IPS-15b (cell line): ENCODE measurements at regions not wholly inside any gene's neighbourhood (a gene's known extent, or its start where the extent isn't known, plus 50 kb on each side); places are given as distances from the start of the nearest gene placed in this dataset.
"Not testable (repeated sequence)": the region's sequence is repeated elsewhere in the genome, so short reads cannot be mapped to it uniquely, and the experiment has no call there.

Experiments used
- H3K27me3 ChIP-seq: one replicate; pipeline ENCODE4 v1.6.1; 2013; ENCODE audit warnings: low read length; ENCODE audit not compliant: control insufficient read depth, insufficient read depth
- H3K36me3 ChIP-seq: one replicate; pipeline ENCODE4 v1.6.1; 2013; ENCODE audit warnings: low read length; ENCODE audit not compliant: control insufficient read depth, insufficient read depth
- H3K4me1 ChIP-seq: one replicate; pipeline ENCODE4 v1.6.1; 2013; ENCODE audit warnings: mild to moderate bottlenecking, low read length; ENCODE audit not compliant: control insufficient read depth, insufficient read depth
- H3K4me3 ChIP-seq: one replicate; pipeline ENCODE4 v1.5.1; 2013; ENCODE audit warnings: low read depth, low read length
- H3K9ac ChIP-seq: one replicate; pipeline ENCODE4 v1.6.1; 2013; ENCODE audit warnings: low read depth, mild to moderate bottlenecking, low read length
- H3K9me3 ChIP-seq: one replicate; pipeline ENCODE4 v1.6.1; 2013; ENCODE audit warnings: mild to moderate bottlenecking, low read length; ENCODE audit not compliant: control insufficient read depth, insufficient read depth

GRCh38 chr1:95655321-95656020 is 421.5 kb downstream of the RWDD3 start:
- H3K4me3 ChIP-seq, result no peak overlapping the region
- no peaks in the 10 kb centered on the region for H3K4me1 ChIP-seq
- H3K9me3 ChIP-seq, result no peaks in the 10 kb centered on the region
- no peaks in the 10 kb centered on the region for H3K36me3 ChIP-seq
- H3K27me3 ChIP-seq, result no peaks in the 10 kb centered on the region
- H3K9ac ChIP-seq, result no peak overlapping the region

- H3K4me1 ChIP-seq, result no peaks in the 10 kb centered on the region
- no peaks in the 10 kb centered on the region for H3K36me3 ChIP-seq
- no peak overlapping the region for H3K4me3 ChIP-seq
- H3K27me3 ChIP-seq, result no peaks in the 10 kb centered on the region
- no peak overlapping the region for H3K9ac ChIP-seq
- no peaks in the 10 kb centered on the region for H3K9me3 ChIP-seq
These were observed 423.2 kb downstream of the RWDD3 start for GRCh38 chr1:95657248-95657647.

- no peaks in the 10 kb centered on the region for H3K9me3 ChIP-seq
- H3K27me3 ChIP-seq, result no peaks in the 10 kb centered on the region
- H3K4me1 ChIP-seq, result no peaks in the 10 kb centered on the region
- no peaks in the 10 kb centered on the region for H3K36me3 ChIP-seq
- no peak overlapping the region for H3K4me3 ChIP-seq
- H3K9ac ChIP-seq, result no peak overlapping the region
These were observed 425.2 kb downstream of the RWDD3 start for GRCh38 chr1:95659166-95659565.

- Histone ChIP-seq H3K4me3 (no peak overlapping the region), H3K9me3 (no peaks in the 10 kb centered on the region), H3K9ac (no peak overlapping the region), H3K4me1 (no peaks in the 10 kb centered on the region), H3K36me3 (no peaks in the 10 kb centered on the region), H3K27me3 (no peaks in the 10 kb centered on the region)
These were observed 425.6 kb downstream of the RWDD3 start for GRCh38 chr1:95659588-95659987.

- no peaks in the 10 kb centered on the region for H3K4me1 ChIP-seq
- no peaks in the 10 kb centered on the region for H3K27me3 ChIP-seq
- H3K4me3 ChIP-seq, result no peak overlapping the region
- no peaks in the 10 kb centered on the region for H3K9me3 ChIP-seq
- H3K9ac ChIP-seq, result no peak overlapping the region
- no peaks in the 10 kb centered on the region for H3K36me3 ChIP-seq
These were observed 426.7 kb downstream of the RWDD3 start for GRCh38 chr1:95660736-95661135.

GRCh38 chr1:95663530-95663929 is 429.5 kb downstream of the RWDD3 start:
- not testable (repeated sequence) for H3K27me3 ChIP-seq, H3K9me3 ChIP-seq, H3K36me3 ChIP-seq, H3K4me1 ChIP-seq, H3K9ac ChIP-seq, H3K4me3 ChIP-seq

GRCh38 chr1:95668165-95668564 is 434.2 kb downstream of the RWDD3 start:
- no peaks in the 10 kb centered on the region for H3K9me3 ChIP-seq
- no peaks in the 10 kb centered on the region for H3K36me3 ChIP-seq
- H3K4me3 ChIP-seq, result no peak overlapping the region
- no peaks in the 10 kb centered on the region for H3K4me1 ChIP-seq
- H3K27me3 ChIP-seq, result no peaks in the 10 kb centered on the region
- no peak overlapping the region for H3K9ac ChIP-seq

- not testable (repeated sequence) for H3K27me3 ChIP-seq, H3K9me3 ChIP-seq, H3K4me3 ChIP-seq, H3K36me3 ChIP-seq, H3K9ac ChIP-seq, H3K4me1 ChIP-seq
These were observed 435.6 kb downstream of the RWDD3 start for GRCh38 chr1:95669638-95670037.

- Histone ChIP-seq H3K4me3 (no peak overlapping the region), H3K36me3 (no peaks in the 10 kb centered on the region), H3K9me3 (no peaks in the 10 kb centered on the region), H3K4me1 (no peaks in the 10 kb centered on the region), H3K27me3 (no peaks in the 10 kb centered on the region), H3K9ac (no peak overlapping the region)
These were observed 437.1 kb downstream of the RWDD3 start for GRCh38 chr1:95671098-95671497.

GRCh38 chr1:95679262-95679661 is 445.3 kb downstream of the RWDD3 start:
- H3K4me1 ChIP-seq, result no peaks in the 10 kb centered on the region
- H3K4me3 ChIP-seq, result no peak overlapping the region
- H3K27me3 ChIP-seq, result no peaks in the 10 kb centered on the region
- no peaks in the 10 kb centered on the region for H3K36me3 ChIP-seq
- no peak overlapping the region for H3K9ac ChIP-seq
- no peaks in the 10 kb centered on the region for H3K9me3 ChIP-seq

- Histone ChIP-seq H3K4me1 (no peaks in the 10 kb centered on the region), H3K27me3 (no peaks in the 10 kb centered on the region), H3K4me3 (no peak overlapping the region), H3K9me3 (no peaks in the 10 kb centered on the region), H3K36me3 (no peaks in the 10 kb centered on the region), H3K9ac (no peak overlapping the region)
These were observed 451.1 kb downstream of the RWDD3 start for GRCh38 chr1:95685081-95685480.

GRCh38 chr1:95686217-95686616 is 452.2 kb downstream of the RWDD3 start:
- H3K9ac ChIP-seq, result no peak overlapping the region
- H3K36me3 ChIP-seq, result no peaks in the 10 kb centered on the region
- H3K4me1 ChIP-seq, result no peaks in the 10 kb centered on the region
- H3K27me3 ChIP-seq, result no peaks in the 10 kb centered on the region
- H3K9me3 ChIP-seq, result no peaks in the 10 kb centered on the region
- no peak overlapping the region for H3K4me3 ChIP-seq
